Mammary epithelial cell (primary cell): ENCODE measurements at regions not wholly inside any gene's neighbourhood (a gene's known extent, or its start where the extent isn't known, plus 50 kb on each side); places are given as distances from the start of the nearest gene placed in this dataset.

Experiments
- CTCF ChIP-seq, 2 donors: IDR thresholded peaks in 1 of 2; conservative IDR thresholded peaks in 1 of 2; 2 replicates each; pipeline ENCODE4 v1.5.1; 2011 to 2012; ENCODE audit warnings: inconsistent platforms in 2 of 2, low read length in 2 of 2, mild to moderate bottlenecking in 2 of 2, control low read depth in 1 of 2, low read depth in 1 of 2; ENCODE audit not compliant: insufficient read depth in 1 of 2; ENCODE audit errors: extremely low read depth in 1 of 2
- EZH2 ChIP-seq: IDR thresholded peaks from 2 replicates; pipeline ENCODE4 v1.6.1; 2012; ENCODE audit warnings: low read length, inconsistent platforms, borderline replicate concordance

GRCh38 chr7:17640730-17641377 lies 299.4 kb downstream of the SNX13 start:
- TF ChIP-seq CTCF (conservative IDR thresholded peaks at IDR 0.05 in 1 of 2, IDR thresholded peaks at IDR 0.05 in 1 of 2; ENCODE audit: extremely low read depth in 1 of 2, insufficient read depth in 1 of 2, low read depth in 1 of 2, low read length in 2 of 2) (peak; percentile 60 to 79), EZH2 (no peak)
